Endodermal cell (in vitro differentiated cells): ENCODE measurements at regions not wholly inside any gene's neighbourhood (a gene's known extent, or its start where the extent isn't known, plus 50 kb on each side); places are given as distances from the start of the nearest gene placed in this dataset.

Experiments
- DNase-seq: peaks from one replicate; pipeline ENCODE4 v3.0.0-alpha.2; 2017
- H3K27ac ChIP-seq: 2 replicates; pipeline ENCODE4 v1.5.1; 2013; ENCODE audit warnings: mild to moderate bottlenecking, low read depth, low read length, moderate library complexity
- H3K27me3 ChIP-seq: 2 replicates; pipeline ENCODE4 v1.6.1; 2013; ENCODE audit warnings: mild to moderate bottlenecking, low read length, moderate library complexity; ENCODE audit not compliant: insufficient read depth, control insufficient read depth, poor library complexity, severe bottlenecking
- H3K36me3 ChIP-seq: 2 replicates; pipeline ENCODE4 v1.7.0; 2013; ENCODE audit warnings: mild to moderate bottlenecking, low read length, moderate library complexity; ENCODE audit not compliant: control insufficient read depth, insufficient read depth
- H3K4me1 ChIP-seq: one replicate; pipeline ENCODE4 v1.7.0; 2013; ENCODE audit warnings: low read length; ENCODE audit not compliant: control insufficient read depth, insufficient read depth
- H3K4me3 ChIP-seq: 2 replicates; pipeline ENCODE4 v1.5.1; 2013; ENCODE audit warnings: mild to moderate bottlenecking, low read length, moderate library complexity
- H3K9ac ChIP-seq: 2 replicates; pipeline ENCODE4 v1.6.1; 2013; ENCODE audit warnings: mild to moderate bottlenecking, low read length, moderate library complexity; ENCODE audit not compliant: poor library complexity, severe bottlenecking; ENCODE audit errors: extremely low read depth
- H3K9me3 ChIP-seq: 2 replicates; pipeline ENCODE4 v1.6.1; 2013; ENCODE audit warnings: mild to moderate bottlenecking, low read length, moderate library complexity; ENCODE audit not compliant: control insufficient read depth
- H3K27ac Mint-ChIP-seq: 2 replicates; pipeline ENCODE4 v1.8.0; 2020; ENCODE audit warnings: mixed read lengths
- H3K27me3 Mint-ChIP-seq: 2 replicates; pipeline ENCODE4 v1.8.0; 2021; ENCODE audit warnings: mild to moderate bottlenecking, mixed read lengths; ENCODE audit not compliant: insufficient read depth
- H3K36me3 Mint-ChIP-seq: 2 replicates; pipeline ENCODE4 v1.8.0; 2020; ENCODE audit warnings: low read depth, mixed read lengths
- H3K4me1 Mint-ChIP-seq: 2 replicates; pipeline ENCODE4 v1.8.0; 2020; ENCODE audit warnings: mixed read lengths
- H3K4me3 Mint-ChIP-seq: 2 replicates; pipeline ENCODE4 v1.8.0; 2020; ENCODE audit warnings: mild to moderate bottlenecking, moderate library complexity, mixed read lengths
- H3K9me3 Mint-ChIP-seq: 2 replicates; pipeline ENCODE4 v1.8.0; 2020; ENCODE audit warnings: mild to moderate bottlenecking, mixed read lengths
- WGBS, 2 experiments: methylation state at CpG; one replicate each; pipeline versions ENCODE4 v1.1.5 to v1.1.7; 2013; ENCODE audit warnings: missing lambda C conversion rate in 2 of 2, mixed read lengths in 1 of 2; ENCODE audit not compliant: insufficient coverage in 1 of 2, insufficient read length in 1 of 2; 5-methylcytosine and 5-hydroxymethylcytosine counted together
- TF ChIP-seq, protein P1 (sequence below): fragments of 200-600 bp; sonication (generic); conservative IDR thresholded peaks from 2 replicates; pipeline ENCODE4 v1.5.0; 2021; ENCODE audit warnings: antibody characterized with exemption, mild to moderate bottlenecking

GRCh38 chr16:59047114-59047513 lies 313.0 kb upstream of the GOT2 start:
- H3K9me3 ChIP-seq: no peaks in the 10 kb centered on the region
- Mint-ChIP-seq H3K9me3 (no peaks in the 10 kb centered on the region), H3K27me3 (no peaks in the 10 kb centered on the region), H3K4me3 (no peak overlapping the region), H3K27ac (no peak overlapping the region), H3K4me1 (peaks cover 8% of the 10 kb centered on the region), H3K36me3 (no peaks in the 10 kb centered on the region)
- TF ChIP-seq, protein P1, sequence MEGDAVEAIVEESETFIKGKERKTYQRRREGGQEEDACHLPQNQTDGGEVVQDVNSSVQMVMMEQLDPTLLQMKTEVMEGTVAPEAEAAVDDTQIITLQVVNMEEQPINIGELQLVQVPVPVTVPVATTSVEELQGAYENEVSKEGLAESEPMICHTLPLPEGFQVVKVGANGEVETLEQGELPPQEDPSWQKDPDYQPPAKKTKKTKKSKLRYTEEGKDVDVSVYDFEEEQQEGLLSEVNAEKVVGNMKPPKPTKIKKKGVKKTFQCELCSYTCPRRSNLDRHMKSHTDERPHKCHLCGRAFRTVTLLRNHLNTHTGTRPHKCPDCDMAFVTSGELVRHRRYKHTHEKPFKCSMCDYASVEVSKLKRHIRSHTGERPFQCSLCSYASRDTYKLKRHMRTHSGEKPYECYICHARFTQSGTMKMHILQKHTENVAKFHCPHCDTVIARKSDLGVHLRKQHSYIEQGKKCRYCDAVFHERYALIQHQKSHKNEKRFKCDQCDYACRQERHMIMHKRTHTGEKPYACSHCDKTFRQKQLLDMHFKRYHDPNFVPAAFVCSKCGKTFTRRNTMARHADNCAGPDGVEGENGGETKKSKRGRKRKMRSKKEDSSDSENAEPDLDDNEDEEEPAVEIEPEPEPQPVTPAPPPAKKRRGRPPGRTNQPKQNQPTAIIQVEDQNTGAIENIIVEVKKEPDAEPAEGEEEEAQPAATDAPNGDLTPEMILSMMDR: peak; percentile 61
- no peak overlapping the region for H3K4me3 ChIP-seq
- WGBS, 2 experiments: 76 to 79% methylated on average over 3 to 4 of the region's 4 CpGs
- no peaks in the 10 kb centered on the region for H3K4me1 ChIP-seq
- peak; percentile 44 for DNase-seq
- no peaks in the 10 kb centered on the region for H3K36me3 ChIP-seq
- H3K27ac ChIP-seq: no peak overlapping the region
- no peak overlapping the region for H3K9ac ChIP-seq
- no peaks in the 10 kb centered on the region for H3K27me3 ChIP-seq

GRCh38 chr16:59046335-59046734 lies 312.2 kb upstream of the GOT2 start:
- H3K27ac Mint-ChIP-seq: no peak overlapping the region

DNA sequence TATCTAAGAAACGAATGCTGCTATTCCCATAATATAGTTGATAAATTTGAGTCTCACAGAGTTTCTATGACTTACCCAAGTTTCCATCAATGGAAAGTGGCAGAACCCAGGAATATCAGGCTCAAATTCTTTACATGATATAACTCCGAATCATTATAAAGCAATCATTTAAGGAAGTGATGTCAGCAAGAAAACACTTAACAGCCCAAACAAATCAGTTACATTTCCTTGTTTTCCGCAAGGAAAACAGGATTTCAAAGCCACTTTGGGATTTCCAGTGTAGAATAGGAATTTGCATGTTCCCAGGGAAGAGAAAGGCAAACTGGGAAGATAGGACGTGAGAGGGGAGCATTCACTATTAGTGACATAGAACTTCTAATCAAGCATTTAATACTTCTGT lies 311.4 kb upstream of the GOT2 start:
- no peak overlapping the region for H3K27ac Mint-ChIP-seq
- no peak overlapping the region for H3K4me3 Mint-ChIP-seq
- TF ChIP-seq, protein P1: no peak
- 84 to 94% methylated on average over 2 to 4 of the region's 4 CpGs for WGBS, 2 experiments
- no peaks in the 10 kb centered on the region for H3K27me3 Mint-ChIP-seq
- H3K9ac ChIP-seq: no peak overlapping the region
- DNase-seq: no peak
- no peaks in the 10 kb centered on the region for H3K4me1 ChIP-seq
- no peak overlapping the region for H3K27ac ChIP-seq
- H3K36me3 Mint-ChIP-seq: no peaks in the 10 kb centered on the region
- H3K4me1 Mint-ChIP-seq: peaks cover 9% of the 10 kb centered on the region
- H3K9me3 ChIP-seq: no peaks in the 10 kb centered on the region
- no peak overlapping the region for H3K4me3 ChIP-seq
- H3K36me3 ChIP-seq: no peaks in the 10 kb centered on the region
- H3K27me3 ChIP-seq: no peaks in the 10 kb centered on the region
- no peaks in the 10 kb centered on the region for H3K9me3 Mint-ChIP-seq

More at GRCh38 chr16:59046335-59046734, 312.2 kb upstream of the GOT2 start:
- no peaks in the 10 kb centered on the region for H3K9me3 Mint-ChIP-seq
- TF ChIP-seq, protein P1: no peak
- DNase-seq: no peak
- H3K36me3 Mint-ChIP-seq: no peaks in the 10 kb centered on the region
- no peaks in the 10 kb centered on the region for H3K4me1 ChIP-seq
- H3K36me3 ChIP-seq: no peaks in the 10 kb centered on the region
- H3K9me3 ChIP-seq: no peaks in the 10 kb centered on the region
- no peak overlapping the region for H3K4me3 ChIP-seq
- no peaks in the 10 kb centered on the region for H3K27me3 Mint-ChIP-seq
- no peak overlapping the region for H3K27ac ChIP-seq
- H3K4me3 Mint-ChIP-seq: no peak overlapping the region
- H3K27me3 ChIP-seq: no peaks in the 10 kb centered on the region
- WGBS, 2 experiments: 80 to 91% methylated on average over 1 to 4 of the region's 4 CpGs
- H3K9ac ChIP-seq: no peak overlapping the region
- H3K4me1 Mint-ChIP-seq: peaks cover 8% of the 10 kb centered on the region
